A673 (cell line): ENCODE measurements at regions not wholly inside any gene's neighbourhood (a gene's known extent, or its start where the extent isn't known, plus 50 kb on each side); places are given as distances from the start of the nearest gene placed in this dataset.

Experiments
- BruUV-seq: library from RNA; stranded (reverse); fragments of 400-500 nt; replicated peaks from 2 replicates; lab custom pipeline; 2021; lab: Mats Ljungman, UMichigan
- CTCF ChIA-PET: fragments of 300-600 bp; sonication (Branson Sonifier 250); formaldehyde crosslinking; loops from one replicate; lab custom pipeline; 2022; ENCODE audit warnings: antibody characterized with exemption; lab: Charles Lee
- POLR2A ChIA-PET: fragments of 300-600 bp; sonication (Branson Sonifier 250); formaldehyde crosslinking; loops from one replicate; lab custom pipeline; 2022; ENCODE audit warnings: antibody characterized with exemption; ENCODE audit not compliant: low non-redundant PET; lab: Charles Lee
- DNase-seq: peaks from one replicate; pipeline ENCODE4 v3.0.0-alpha.2; 2015; ENCODE audit warnings: low spot score
- H3K27ac ChIP-seq: fragments of 200-600 bp; sonication (generic); 2 replicates; pipeline ENCODE4 v1.5.1; 2016; ENCODE audit warnings: mixed run types, low read depth, mild to moderate bottlenecking, mixed read lengths, antibody characterized with exemption, low read length; ENCODE audit not compliant: poor library complexity, severe bottlenecking
- H3K27me3 ChIP-seq: fragments of 200-600 bp; sonication (generic); replicated peaks from 2 replicates; pipeline ENCODE4 v1.6.1; 2017; ENCODE audit warnings: mixed run types, low read depth, mild to moderate bottlenecking, mixed read lengths, antibody characterized with exemption, low read length; ENCODE audit not compliant: insufficient read depth, poor library complexity
- H3K36me3 ChIP-seq: fragments of 200-600 bp; sonication (generic); 2 replicates; pipeline ENCODE4 v1.6.1; 2016; ENCODE audit warnings: mixed run types, mild to moderate bottlenecking, mixed read lengths, antibody characterized with exemption, low read length; ENCODE audit not compliant: insufficient read depth, poor library complexity, severe bottlenecking
- H3K4me1 ChIP-seq: fragments of 200-600 bp; sonication (generic); 2 replicates; pipeline ENCODE4 v1.6.1; 2017; ENCODE audit warnings: mixed run types, mild to moderate bottlenecking, mixed read lengths, antibody characterized with exemption, low read length; ENCODE audit not compliant: insufficient read depth, poor library complexity, severe bottlenecking
- H3K4me3 ChIP-seq: fragments of 200-600 bp; sonication (generic); 2 replicates; pipeline ENCODE4 v1.5.1; 2016; ENCODE audit warnings: low read depth, mixed run types, mild to moderate bottlenecking, mixed read lengths, low read length; ENCODE audit not compliant: poor library complexity, severe bottlenecking
- H3K9me3 ChIP-seq: fragments of 200-600 bp; sonication (generic); 2 replicates; pipeline ENCODE4 v1.6.1; 2016; ENCODE audit warnings: mixed run types, low read depth, mild to moderate bottlenecking, mixed read lengths, antibody characterized with exemption, low read length; ENCODE audit not compliant: poor library complexity, severe bottlenecking
- CTCF ChIP-seq: fragments of 300-800, 200-600 bp; sonication (generic); conservative IDR thresholded peaks from 2 replicates; pipeline ENCODE4 v1.5.1; 2017; ENCODE audit warnings: low read depth, mild to moderate bottlenecking, antibody characterized with exemption, low read length, moderate library complexity, mixed read lengths
- EZH2 ChIP-seq: fragments of 200-600 bp; sonication (generic); IDR thresholded peaks from 2 replicates; pipeline ENCODE4 v1.6.1; 2017; ENCODE audit warnings: borderline replicate concordance, low read depth, mild to moderate bottlenecking, mixed read lengths, antibody characterized with exemption, low read length; ENCODE audit not compliant: poor library complexity, severe bottlenecking
- intact Hi-C: fragments of 100-400 bp; cut with micrococcal nuclease; formaldehyde crosslinking; loops from one replicate; pipeline ENCODE4 v1.10.0; 2022; ENCODE audit not compliant: unreplicated experiment

- TF ChIP-seq CTCF (no peak), EZH2 (no peak)
- CTCF ChIA-PET, result no interaction called here
- no TSS peak for BruUV-seq
- intact Hi-C loops, result no loop called here
- Histone ChIP-seq H3K36me3 (no peaks in the 10 kb centered on the region), H3K4me1 (no peaks in the 10 kb centered on the region), H3K27ac (no peak overlapping the region), H3K4me3 (no peak overlapping the region), H3K27me3 (no peaks in the 10 kb centered on the region), H3K9me3 (no peaks in the 10 kb centered on the region)
- POLR2A ChIA-PET, result no interaction called here
- no peak for DNase-seq
These were observed 864.2 kb upstream of the LRATD1 start for GRCh38 chr2:13768274-13768673.

- CTCF ChIA-PET, result no interaction called here
- no peak for DNase-seq
- no TSS peak for BruUV-seq
- POLR2A ChIA-PET, result no interaction called here
- H3K36me3 ChIP-seq, result no peaks in the 10 kb centered on the region
- TF ChIP-seq EZH2 (no peak), CTCF (no peak)
- H3K9me3 ChIP-seq, result no peaks in the 10 kb centered on the region
- intact Hi-C loops, result no loop called here
- no peak overlapping the region for H3K27ac ChIP-seq
- H3K4me1 ChIP-seq, result no peaks in the 10 kb centered on the region
- H3K4me3 ChIP-seq, result no peak overlapping the region
- no peaks in the 10 kb centered on the region for H3K27me3 ChIP-seq
These were observed 862.2 kb upstream of the LRATD1 start for GRCh38 chr2:13770279-13770678.

GRCh38 chr2:13779996-13780395 lies 852.5 kb upstream of the LRATD1 start:
- POLR2A ChIA-PET, result no interaction called here
- no TSS peak for BruUV-seq
- no peaks in the 10 kb centered on the region for H3K9me3 ChIP-seq
- H3K36me3 ChIP-seq, result no peaks in the 10 kb centered on the region
- no peak for DNase-seq
- intact Hi-C loops, result no loop called here
- H3K27me3 ChIP-seq, result no peaks in the 10 kb centered on the region
- H3K4me1 ChIP-seq, result no peaks in the 10 kb centered on the region
- no peak overlapping the region for H3K4me3 ChIP-seq
- TF ChIP-seq CTCF, result no peak
- TF ChIP-seq EZH2, result no peak
- H3K27ac ChIP-seq, result no peak overlapping the region
- CTCF ChIA-PET, result no interaction called here
